H9 (cell line): ENCODE measurements at regions not wholly inside any gene's neighbourhood (a gene's known extent, or its start where the extent isn't known, plus 50 kb on each side); places are given as distances from the start of the nearest gene placed in this dataset.

Source experiments
- DNase-seq: peaks from one replicate; pipeline ENCODE4 v3.0.0-alpha.2; 2017
- H2AFZ ChIP-seq: one replicate; pipeline ENCODE4 v1.6.1; 2013; ENCODE audit warnings: mild to moderate bottlenecking, low read length, control low read depth, moderate library complexity
- H2AK5ac ChIP-seq: 2 replicates; pipeline ENCODE4 v1.6.1; 2013; ENCODE audit warnings: low read length, control low read depth, mixed read lengths; ENCODE audit not compliant: insufficient read length
- H2BK120ac ChIP-seq: one replicate; pipeline ENCODE4 v1.6.1; 2013; ENCODE audit warnings: low read depth, mild to moderate bottlenecking, low read length, control low read depth, inconsistent platforms; ENCODE audit not compliant: poor library complexity, severe bottlenecking
- H2BK12ac ChIP-seq: 2 replicates; pipeline ENCODE4 v1.6.1; 2013; ENCODE audit warnings: low read length, control low read depth, mixed read lengths, low read depth; ENCODE audit not compliant: insufficient read length
- H2BK15ac ChIP-seq: 2 replicates; pipeline ENCODE4 v1.6.1; 2013; ENCODE audit warnings: low read depth, low read length, control low read depth
- H2BK20ac ChIP-seq: one replicate; pipeline ENCODE4 v1.6.1; 2013; ENCODE audit warnings: low read depth, mild to moderate bottlenecking, low read length, control low read depth, inconsistent platforms; ENCODE audit not compliant: poor library complexity, severe bottlenecking
- H2BK5ac ChIP-seq: 2 replicates; pipeline ENCODE4 v1.6.1; 2013; ENCODE audit warnings: low read length, control low read depth, mixed read lengths; ENCODE audit not compliant: insufficient read length
- H3K14ac ChIP-seq: 2 replicates; pipeline ENCODE4 v1.6.1; 2013; ENCODE audit warnings: low read length, control low read depth; ENCODE audit not compliant: insufficient read depth
- H3K18ac ChIP-seq: 2 replicates; pipeline ENCODE4 v1.6.1; 2013; ENCODE audit warnings: low read depth, mild to moderate bottlenecking, mixed read lengths, low read length, control low read depth; ENCODE audit not compliant: insufficient read length
- H3K23ac ChIP-seq: 2 replicates; pipeline ENCODE4 v1.6.1; 2013; ENCODE audit warnings: low read length, control low read depth, mixed read lengths, low read depth; ENCODE audit not compliant: insufficient read length
- H3K23me2 ChIP-seq: 2 replicates; pipeline ENCODE4 v1.6.1; 2013; ENCODE audit warnings: low read depth, mild to moderate bottlenecking, mixed read lengths, low read length, control low read depth; ENCODE audit not compliant: insufficient read length, poor library complexity, severe bottlenecking
- H3K27ac ChIP-seq: 2 replicates; pipeline ENCODE4 v1.5.1; 2013; ENCODE audit warnings: low read length, control low read depth, mixed read lengths, low read depth; ENCODE audit not compliant: insufficient read length
- H3K27me3 ChIP-seq: 2 replicates; pipeline ENCODE4 v1.6.1; 2013; ENCODE audit warnings: low read length, control low read depth, inconsistent platforms; ENCODE audit not compliant: insufficient read depth
- H3K4ac ChIP-seq: 2 replicates; pipeline ENCODE4 v1.6.1; 2013; ENCODE audit warnings: low read depth, mild to moderate bottlenecking, control low read depth, inconsistent platforms, low read length, moderate library complexity
- H3K4me1 ChIP-seq: 2 replicates; pipeline ENCODE4 v1.6.1; 2013; ENCODE audit warnings: low read length, control low read depth, inconsistent platforms; ENCODE audit not compliant: insufficient read depth
- H3K4me2 ChIP-seq: 2 replicates; pipeline ENCODE4 v1.6.1; 2013; ENCODE audit warnings: low read length, control low read depth, mixed read lengths; ENCODE audit not compliant: insufficient read length, insufficient read depth
- H3K56ac ChIP-seq: 2 replicates; pipeline ENCODE4 v1.6.1; 2013; ENCODE audit warnings: low read depth, mild to moderate bottlenecking, mixed read lengths, low read length, control low read depth; ENCODE audit not compliant: insufficient read length
- H3K79me1 ChIP-seq: 2 replicates; pipeline ENCODE4 v1.6.1; 2013; ENCODE audit warnings: low read depth, mild to moderate bottlenecking, moderate library complexity, low read length, control low read depth, inconsistent platforms; ENCODE audit not compliant: insufficient read depth, poor library complexity, severe bottlenecking
- H3K79me2 ChIP-seq: 2 replicates; pipeline ENCODE4 v1.6.1; 2013; ENCODE audit warnings: low read length, control low read depth, inconsistent platforms; ENCODE audit not compliant: insufficient read depth
- H3K9ac ChIP-seq: 2 replicates; pipeline ENCODE4 v1.6.1; 2013; ENCODE audit warnings: low read length, control low read depth, mixed read lengths; ENCODE audit not compliant: insufficient read length; ENCODE audit errors: extremely low read depth
- H3K9me3 ChIP-seq: one replicate; pipeline ENCODE4 v1.6.1; 2013; ENCODE audit warnings: low read depth, low read length, inconsistent platforms; ENCODE audit not compliant: control insufficient read depth
- H3T11ph ChIP-seq: one replicate; pipeline ENCODE4 v1.6.1; 2013; ENCODE audit warnings: mild to moderate bottlenecking, low read length, control low read depth, inconsistent platforms
- H4K20me1 ChIP-seq: one replicate; pipeline ENCODE4 v1.6.1; 2013; ENCODE audit not compliant: control insufficient read depth, insufficient read length, insufficient read depth
- H4K5ac ChIP-seq: 2 replicates; pipeline ENCODE4 v1.6.1; 2013; ENCODE audit warnings: low read depth, mild to moderate bottlenecking, mixed read lengths, low read length, control low read depth; ENCODE audit not compliant: insufficient read length
- H4K8ac ChIP-seq: replicated peaks from 2 replicates; pipeline ENCODE4 v1.6.1; 2013; ENCODE audit warnings: low read length, control low read depth, mixed read lengths, low read depth; ENCODE audit not compliant: insufficient read length
- H4K91ac ChIP-seq: 2 replicates; pipeline ENCODE4 v1.6.1; 2013; ENCODE audit warnings: low read depth, mild to moderate bottlenecking, moderate library complexity, mixed read lengths, low read length, control low read depth; ENCODE audit not compliant: insufficient read length
- H3K27ac Mint-ChIP-seq, 3 experiments: 2 replicates in 2 of 3; 3 replicates in 1 of 3; pipeline ENCODE4 v1.8.0; 2020 to 2021; ENCODE audit warnings: mixed read lengths in 3 of 3, mild to moderate bottlenecking in 1 of 3, moderate library complexity in 1 of 3
- H3K27me3 Mint-ChIP-seq: 2 replicates; pipeline ENCODE4 v1.8.0; 2021; ENCODE audit warnings: low read depth, mild to moderate bottlenecking, moderate library complexity, mixed read lengths
- H3K36me3 Mint-ChIP-seq, 3 experiments: 2 replicates in 2 of 3; 3 replicates in 1 of 3; pipeline ENCODE4 v1.8.0; 2020 to 2021; ENCODE audit warnings: low read depth in 3 of 3, mixed read lengths in 3 of 3; ENCODE audit not compliant: insufficient read depth in 1 of 3
- H3K4me1 Mint-ChIP-seq, 2 experiments: 2 replicates each; pipeline ENCODE4 v1.8.0; 2020; ENCODE audit warnings: mixed read lengths in 2 of 2
- H3K4me3 Mint-ChIP-seq, 2 experiments: 2 replicates in 1 of 2; 3 replicates in 1 of 2; pipeline ENCODE4 v1.8.0; 2020 to 2021; ENCODE audit warnings: mild to moderate bottlenecking in 2 of 2, mixed read lengths in 2 of 2, moderate library complexity in 1 of 2
- H3K9me3 Mint-ChIP-seq, 2 experiments: 2 replicates in 1 of 2; 3 replicates in 1 of 2; pipeline ENCODE4 v1.8.0; 2020; ENCODE audit warnings: mild to moderate bottlenecking in 2 of 2, mixed read lengths in 2 of 2, moderate library complexity in 1 of 2
- CTCF ChIP-seq: fragments of 200-600 bp; sonication (generic); conservative IDR thresholded peaks from 3 replicates; pipeline ENCODE4 v1.8.0; 2021; ENCODE audit warnings: antibody characterized with exemption, mild to moderate bottlenecking
- WGBS: extraction: QIAGEN DNeasy Blood & Tissue Kit; methylation state at CpG from one replicate; pipeline ENCODE4 v1.1.7; 2013; ENCODE audit warnings: missing lambda C conversion rate, low lambda C conversion rate, mixed read lengths; ENCODE audit not compliant: insufficient read length; ENCODE audit errors: extremely low coverage; 5-methylcytosine and 5-hydroxymethylcytosine counted together

GRCh38 chr12:75660805-75661404 is 149.5 kb upstream of the KRR1 start:
- Histone ChIP-seq H2BK120ac (no peak overlapping the region), H3K27ac (no peak overlapping the region), H2BK20ac (no peak overlapping the region), H2BK15ac (no peak overlapping the region), H4K20me1 (no peaks in the 10 kb centered on the region), H3K18ac (no peak overlapping the region), H3K79me1 (no peaks in the 10 kb centered on the region), H3K79me2 (no peaks in the 10 kb centered on the region), H2AFZ (no peak overlapping the region), H3K9me3 (no peaks in the 10 kb centered on the region), H3K56ac (no peak overlapping the region), H2BK5ac (no peak overlapping the region), H4K91ac (no peak overlapping the region), H3K23ac (no peak overlapping the region), H3T11ph (no peak overlapping the region), H4K8ac (no peak overlapping the region), H3K27me3 (no peaks in the 10 kb centered on the region), H3K14ac (no peak overlapping the region), H3K4me1 (no peaks in the 10 kb centered on the region; the same call in 1 of the 2 replicates), H3K4ac (no peak overlapping the region), H3K9ac (no peak overlapping the region), H3K23me2 (no peaks in the 10 kb centered on the region), H2AK5ac (no peak overlapping the region), H3K4me2 (no peak overlapping the region), H2BK12ac (no peak overlapping the region), H4K5ac (no peak overlapping the region)
- Mint-ChIP-seq H3K36me3 (no peaks in the 10 kb centered on the region), H3K27me3 (no peaks in the 10 kb centered on the region), H3K4me1 (peaks cover 3 to 5% of the 10 kb centered on the region in 2 experiments; a peak in 3 of 4 replicates), H3K4me3 (no peak overlapping the region), H3K27ac (no peak overlapping the region), H3K9me3 (no peaks in the 10 kb centered on the region)
- no peak for TF ChIP-seq CTCF
- no peak for DNase-seq
- WGBS: no CpG with 5 or more reads among the region's 3 CpGs
